Lower lobe of right lung (tissue), 2 donors: ENCODE measurements at regions not wholly inside any gene's neighbourhood (a gene's known extent, or its start where the extent isn't known, plus 50 kb on each side); places are given as distances from the start of the nearest gene placed in this dataset.
A peak's percentile ranks its signal among the peaks of the same experiment; 100 is the strongest.

Source experiments
- ATAC-seq, 2 donors: fragments of 200-7000 bp; cut with Tn5 transposase; one replicate each; pipeline ENCODE4 v1.9.1; 2020 to 2022; ENCODE audit warnings: mild to moderate bottlenecking in 2 of 2, moderate library complexity in 2 of 2
- DNase-seq: peaks from one replicate; pipeline ENCODE4 v3.0.0-alpha.2; 2020
- H3K27ac ChIP-seq: fragments of 200-600 bp; one replicate; pipeline ENCODE4 v1.8.0; 2022
- H3K27me3 ChIP-seq: fragments of 200-600 bp; one replicate; pipeline ENCODE4 v1.8.0; 2022; ENCODE audit warnings: low read depth
- H3K36me3 ChIP-seq: fragments of 200-600 bp; one replicate; pipeline ENCODE4 v1.8.0; 2022; ENCODE audit warnings: mild to moderate bottlenecking
- H3K4me1 ChIP-seq: fragments of 200-600 bp; one replicate; pipeline ENCODE4 v1.8.0; 2022
- H3K4me3 ChIP-seq: fragments of 200-600 bp; one replicate; pipeline ENCODE4 v1.8.0; 2022; ENCODE audit warnings: mild to moderate bottlenecking
- H3K9me3 ChIP-seq: fragments of 200-600 bp; one replicate; pipeline ENCODE4 v1.8.0; 2022
- intact Hi-C: fragments of 100-400 bp; cut with DNase I; formaldehyde crosslinking; loops from one replicate; pipeline ENCODE4 v1.11.0; 2022
- TF ChIP-seq, protein P1 (sequence below): fragments of 200-600 bp; IDR thresholded peaks from one replicate; pipeline ENCODE4 v1.8.0; 2022; ENCODE audit warnings: antibody characterized with exemption, mild to moderate bottlenecking
- donor health status: DM: no; HTN: yes; CAD: no; lungs with severe emphysema.

DNA sequence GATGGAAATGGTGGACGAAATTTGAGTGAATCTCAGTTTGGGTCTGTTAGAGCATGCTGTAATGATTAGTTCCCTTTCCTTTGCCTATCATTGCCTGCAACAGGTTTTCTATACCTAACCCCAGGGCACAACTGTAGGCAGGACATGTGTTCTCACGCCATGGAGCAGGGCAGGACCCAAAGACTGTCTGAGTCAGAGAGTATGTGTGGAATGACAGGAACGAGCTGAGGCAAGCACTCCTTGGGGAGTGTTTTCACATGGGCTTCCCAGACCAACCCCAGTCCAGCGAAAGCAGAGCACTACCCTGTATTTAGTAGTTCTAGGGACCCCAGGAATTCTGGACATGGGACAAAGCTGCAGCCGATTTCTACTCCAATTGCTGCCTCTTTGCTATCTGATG lies 234.2 kb downstream of the HACE1 start:
- no peaks in the 10 kb centered on the region for H3K4me1 ChIP-seq
- no peak overlapping the region for H3K27ac ChIP-seq
- H3K27me3 ChIP-seq, result no peaks in the 10 kb centered on the region
- no peaks in the 10 kb centered on the region for H3K9me3 ChIP-seq
- DNase-seq (no peak), ATAC-seq (peak; percentile 52 to 66)
- no peaks in the 10 kb centered on the region for H3K36me3 ChIP-seq
- TF ChIP-seq, protein P1, sequence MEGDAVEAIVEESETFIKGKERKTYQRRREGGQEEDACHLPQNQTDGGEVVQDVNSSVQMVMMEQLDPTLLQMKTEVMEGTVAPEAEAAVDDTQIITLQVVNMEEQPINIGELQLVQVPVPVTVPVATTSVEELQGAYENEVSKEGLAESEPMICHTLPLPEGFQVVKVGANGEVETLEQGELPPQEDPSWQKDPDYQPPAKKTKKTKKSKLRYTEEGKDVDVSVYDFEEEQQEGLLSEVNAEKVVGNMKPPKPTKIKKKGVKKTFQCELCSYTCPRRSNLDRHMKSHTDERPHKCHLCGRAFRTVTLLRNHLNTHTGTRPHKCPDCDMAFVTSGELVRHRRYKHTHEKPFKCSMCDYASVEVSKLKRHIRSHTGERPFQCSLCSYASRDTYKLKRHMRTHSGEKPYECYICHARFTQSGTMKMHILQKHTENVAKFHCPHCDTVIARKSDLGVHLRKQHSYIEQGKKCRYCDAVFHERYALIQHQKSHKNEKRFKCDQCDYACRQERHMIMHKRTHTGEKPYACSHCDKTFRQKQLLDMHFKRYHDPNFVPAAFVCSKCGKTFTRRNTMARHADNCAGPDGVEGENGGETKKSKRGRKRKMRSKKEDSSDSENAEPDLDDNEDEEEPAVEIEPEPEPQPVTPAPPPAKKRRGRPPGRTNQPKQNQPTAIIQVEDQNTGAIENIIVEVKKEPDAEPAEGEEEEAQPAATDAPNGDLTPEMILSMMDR, result no peak
- H3K4me3 ChIP-seq, result no peak overlapping the region
- intact Hi-C loops, result no loop called here

GRCh38 chr6:104623052-104623690 lies 236.5 kb downstream of the HACE1 start:
- intact Hi-C loops, result no loop called here
- Histone ChIP-seq H3K27me3 (no peaks in the 10 kb centered on the region), H3K9me3 (no peaks in the 10 kb centered on the region), H3K4me1 (no peaks in the 10 kb centered on the region), H3K36me3 (no peaks in the 10 kb centered on the region), H3K4me3 (no peak overlapping the region), H3K27ac (no peak overlapping the region)
- no peak for ATAC-seq
- TF ChIP-seq, protein P1, result peak; percentile 14
- no peak for DNase-seq

GRCh38 chr6:104621396-104621795 lies 238.3 kb downstream of the HACE1 start:
- Histone ChIP-seq H3K4me1 (no peaks in the 10 kb centered on the region), H3K27ac (no peak overlapping the region), H3K9me3 (no peaks in the 10 kb centered on the region), H3K4me3 (no peak overlapping the region), H3K27me3 (no peaks in the 10 kb centered on the region), H3K36me3 (no peaks in the 10 kb centered on the region)
- TF ChIP-seq, protein P1, result no peak
- ATAC-seq (no peak), DNase-seq (no peak)
- intact Hi-C loops, result no loop called here

DNA sequence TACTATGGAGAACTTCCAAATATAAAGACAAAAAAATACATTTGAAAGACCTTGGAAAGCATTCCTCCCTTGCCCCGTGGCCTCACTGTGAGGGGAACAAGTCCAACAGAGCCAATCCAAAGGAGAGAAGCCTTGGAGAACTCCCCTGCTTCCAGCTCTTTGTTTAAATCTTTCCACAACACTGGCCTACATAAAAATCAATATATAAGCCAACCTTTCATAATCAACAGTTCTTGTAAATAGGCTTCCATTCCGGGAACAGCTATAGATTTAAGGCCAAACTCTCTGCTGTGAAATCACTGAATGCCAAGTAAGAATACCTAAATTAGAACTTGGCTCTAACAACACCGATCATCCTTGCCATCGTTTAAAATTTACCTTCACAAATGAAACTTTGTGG lies 242.1 kb downstream of the HACE1 start:
- Histone ChIP-seq H3K27ac (no peak overlapping the region), H3K27me3 (no peaks in the 10 kb centered on the region), H3K9me3 (no peaks in the 10 kb centered on the region), H3K4me1 (no peaks in the 10 kb centered on the region), H3K36me3 (no peaks in the 10 kb centered on the region), H3K4me3 (no peak overlapping the region)
- intact Hi-C loops, result no loop called here
- DNase-seq (no peak), ATAC-seq (no peak)
- TF ChIP-seq, protein P1, result no peak

GRCh38 chr6:104614394-104614793 lies 245.3 kb downstream of the HACE1 start:
- H3K36me3 ChIP-seq, result no peaks in the 10 kb centered on the region
- no peak for ATAC-seq
- TF ChIP-seq, protein P1, result no peak

More at GRCh38 chr6:104614394-104614793, 245.3 kb downstream of the HACE1 start:
- Histone ChIP-seq H3K4me3 (no peak overlapping the region), H3K27me3 (no peaks in the 10 kb centered on the region), H3K27ac (no peak overlapping the region), H3K9me3 (no peaks in the 10 kb centered on the region), H3K4me1 (no peaks in the 10 kb centered on the region)
- intact Hi-C loops, result no loop called here
- no peak for DNase-seq
